BLaER1 (cell line): ENCODE measurements at regions not wholly inside any gene's neighbourhood (a gene's known extent, or its start where the extent isn't known, plus 50 kb on each side); places are given as distances from the start of the nearest gene placed in this dataset.
A peak's percentile ranks its signal among the peaks of the same experiment; 100 is the strongest.

Experiments used
- H3K27ac ChIP-seq: shearing (Covaris generic); formaldehyde crosslinking; 2 replicates; pipeline ENCODE4 v1.8.1; 2022
- H3K27me3 ChIP-seq: shearing (Covaris generic); formaldehyde crosslinking; 2 replicates; pipeline ENCODE4 v1.8.1; 2022
- H3K36me3 ChIP-seq: shearing (Covaris generic); formaldehyde crosslinking; 2 replicates; pipeline ENCODE4 v1.8.1; 2022
- H3K4me1 ChIP-seq: shearing (Covaris generic); formaldehyde crosslinking; 2 replicates; pipeline ENCODE4 v1.8.1; 2022
- H3K4me2 ChIP-seq: shearing (Covaris generic); formaldehyde crosslinking; 2 replicates; pipeline ENCODE4 v1.8.1; 2022
- H3K4me3 ChIP-seq: shearing (Covaris generic); formaldehyde crosslinking; 2 replicates; pipeline ENCODE4 v1.8.1; 2022
- H3K9ac ChIP-seq: shearing (Covaris generic); formaldehyde crosslinking; 2 replicates; pipeline ENCODE4 v1.8.1; 2022
- H3K9me3 ChIP-seq: shearing (Covaris generic); formaldehyde crosslinking; 2 replicates; pipeline ENCODE4 v1.8.1; 2022
- H4K20me1 ChIP-seq: shearing (Covaris generic); formaldehyde crosslinking; 2 replicates; pipeline ENCODE4 v1.8.1; 2022
- Cebpa-rat ChIP-seq: shearing (Covaris generic); IDR thresholded peaks from 2 replicates; pipeline ENCODE4 v1.8.1; 2022

DNA sequence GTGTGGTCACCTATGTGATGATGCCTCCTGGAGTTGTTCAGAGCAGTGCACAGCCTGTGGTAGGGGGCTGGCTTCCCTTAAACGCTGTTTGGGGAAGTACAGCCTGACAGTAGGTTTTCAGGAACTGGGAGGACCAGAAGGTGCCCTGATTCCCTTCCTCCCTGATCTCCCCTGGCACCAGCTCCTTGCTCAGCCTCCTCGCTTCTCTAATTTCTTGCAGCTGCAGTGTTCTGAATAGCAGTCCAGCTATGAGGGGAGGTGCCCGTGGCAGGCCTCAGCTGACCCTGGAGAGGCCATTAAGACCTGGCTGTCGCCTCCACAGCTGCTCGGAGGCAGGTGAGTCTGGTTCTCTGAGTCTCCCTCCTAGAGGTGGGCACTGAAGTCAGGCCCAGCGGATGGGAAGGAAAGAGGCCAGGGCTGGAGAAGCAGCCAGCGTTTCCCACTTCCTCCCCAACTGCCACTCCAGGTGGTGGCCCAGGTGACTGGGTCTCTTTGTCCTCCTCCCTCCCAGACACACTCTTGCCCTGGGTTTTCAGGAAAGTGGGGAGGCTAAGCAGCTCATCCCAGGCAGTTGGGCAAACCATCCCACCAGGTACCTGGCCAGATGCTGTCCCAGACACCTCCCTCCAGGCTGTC lies 52.0 kb upstream of the RPL11 start:
- H3K36me3 ChIP-seq, result no peaks in the 10 kb centered on the region
- peak overlapping the region; percentile 56 for H3K9ac ChIP-seq
- H4K20me1 ChIP-seq, result no peaks in the 10 kb centered on the region
- peaks cover 73% of the 10 kb centered on the region for H3K4me1 ChIP-seq
- H3K4me2 ChIP-seq, result peak overlapping the region; percentile 81
- TF ChIP-seq Cebpa-rat, result no peak
- no peaks in the 10 kb centered on the region for H3K9me3 ChIP-seq
- H3K27me3 ChIP-seq, result no peaks in the 10 kb centered on the region
- no peak overlapping the region; the same call in 1 of the 2 replicates for H3K4me3 ChIP-seq
- peak overlapping the region; percentile 67 for H3K27ac ChIP-seq

DNA sequence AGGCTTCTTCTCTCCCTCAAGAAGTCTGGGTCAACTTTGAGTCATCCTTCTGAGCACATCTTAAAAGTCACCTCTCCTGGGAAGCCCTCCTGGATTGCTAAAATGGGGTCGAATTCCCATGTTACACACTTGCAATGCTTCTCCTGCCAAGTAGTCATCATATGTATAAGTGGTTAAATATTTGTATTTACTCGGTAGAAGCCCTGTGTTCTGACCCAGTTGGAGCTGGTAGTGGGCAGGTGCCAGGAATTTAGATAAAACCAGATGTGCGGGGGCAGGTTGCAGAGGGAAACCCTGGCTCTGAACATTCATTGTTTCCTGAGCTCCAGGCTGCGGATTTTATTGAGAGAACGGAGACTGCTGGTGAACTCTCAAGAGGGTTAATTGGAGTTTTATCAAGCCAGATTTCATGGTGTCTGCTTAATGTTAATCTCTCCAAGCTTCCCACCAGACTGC lies 52.8 kb upstream of the RPL11 start:
- Histone ChIP-seq H3K27ac (peak overlapping the region; percentile 67), H3K4me2 (peak overlapping the region; percentile 81), H4K20me1 (no peaks in the 10 kb centered on the region), H3K4me1 (peaks cover 73% of the 10 kb centered on the region), H3K9ac (peak overlapping the region; percentile 56; the same call in 1 of the 2 replicates), H3K36me3 (no peaks in the 10 kb centered on the region), H3K27me3 (no peaks in the 10 kb centered on the region), H3K9me3 (no peaks in the 10 kb centered on the region), H3K4me3 (no peak overlapping the region)
- TF ChIP-seq Cebpa-rat, result no peak

DNA sequence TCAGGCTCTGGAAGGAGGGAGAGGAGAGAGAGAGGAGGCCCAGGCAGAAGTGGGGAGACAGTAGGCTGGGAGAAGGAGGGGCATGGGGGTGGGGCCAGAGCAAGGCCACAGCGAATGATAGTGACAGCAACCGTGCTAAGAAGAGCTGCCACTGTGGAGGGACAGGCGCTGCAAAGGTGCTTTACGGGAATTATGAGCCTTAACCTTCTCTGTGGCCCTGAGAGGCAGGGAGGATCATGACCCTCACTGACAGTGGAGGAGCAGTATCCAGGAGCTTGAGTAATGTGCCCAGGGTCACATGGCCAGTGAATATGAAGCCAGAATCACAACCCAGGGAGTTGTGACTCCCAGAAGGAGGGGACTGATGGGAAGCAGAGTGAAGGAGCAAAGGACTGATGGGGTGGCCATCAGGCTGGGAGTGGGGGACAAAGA lies 53.4 kb upstream of the RPL11 start:
- Histone ChIP-seq H3K9ac (peak overlapping the region; percentile 56; the same call in 1 of the 2 replicates), H3K4me3 (no peak overlapping the region), H4K20me1 (no peaks in the 10 kb centered on the region), H3K9me3 (no peaks in the 10 kb centered on the region), H3K27me3 (no peaks in the 10 kb centered on the region), H3K4me1 (peaks cover 79% of the 10 kb centered on the region), H3K27ac (peak overlapping the region; percentile 52), H3K36me3 (no peaks in the 10 kb centered on the region), H3K4me2 (peak overlapping the region; percentile 81)
- TF ChIP-seq Cebpa-rat, result no peak

DNA sequence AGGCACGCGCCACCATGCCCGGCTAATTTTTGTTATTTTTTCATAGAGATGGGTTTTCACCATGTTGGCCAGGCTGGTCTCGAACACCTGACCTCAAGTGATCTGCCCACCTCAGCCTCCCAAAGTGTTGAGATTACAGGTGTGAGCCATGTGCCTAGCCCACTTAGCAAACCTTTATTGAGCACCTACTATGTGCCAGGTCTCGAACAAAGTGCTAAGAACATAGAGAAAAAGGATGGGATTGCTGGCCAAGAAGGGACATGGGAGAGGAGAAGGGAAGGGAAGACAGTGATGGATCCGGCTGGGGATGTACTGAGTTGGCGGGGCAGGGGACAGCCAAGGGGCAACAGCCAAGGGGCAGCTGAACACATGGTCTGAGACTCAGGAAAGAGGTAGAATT lies 55.6 kb upstream of the RPL11 start:
- Histone ChIP-seq H3K36me3 (no peaks in the 10 kb centered on the region), H3K27me3 (no peaks in the 10 kb centered on the region), H4K20me1 (no peaks in the 10 kb centered on the region), H3K4me1 (peaks cover 92% of the 10 kb centered on the region), H3K9me3 (no peaks in the 10 kb centered on the region), H3K27ac (0 out of 2 replicates have a peak overlapping the region, but pooled peaks have one; percentile 87), H3K4me2 (peak overlapping the region; percentile 95), H3K4me3 (no peak overlapping the region), H3K9ac (no peak overlapping the region)
- no peak for TF ChIP-seq Cebpa-rat

- Histone ChIP-seq H3K9ac (peak overlapping the region; percentile 74), H3K4me2 (peak overlapping the region; percentile 95), H3K9me3 (no peaks in the 10 kb centered on the region), H4K20me1 (no peaks in the 10 kb centered on the region), H3K27me3 (no peaks in the 10 kb centered on the region), H3K4me3 (peak overlapping the region; percentile 63), H3K36me3 (no peaks in the 10 kb centered on the region), H3K27ac (peak overlapping the region; percentile 87), H3K4me1 (peaks cover 92% of the 10 kb centered on the region)
- TF ChIP-seq Cebpa-rat, result no peak
Measured at GRCh38 chr1:23634840-23635651, 56.6 kb upstream of the RPL11 start.

- peak overlapping the region; percentile 95 for H3K4me2 ChIP-seq
- peak overlapping the region; percentile 63 for H3K4me3 ChIP-seq
- no peaks in the 10 kb centered on the region for H3K27me3 ChIP-seq
- peak overlapping the region; percentile 74 for H3K9ac ChIP-seq
- peaks cover 92% of the 10 kb centered on the region for H3K4me1 ChIP-seq
- no peaks in the 10 kb centered on the region for H4K20me1 ChIP-seq
- H3K9me3 ChIP-seq, result no peaks in the 10 kb centered on the region
- H3K27ac ChIP-seq, result peak overlapping the region; percentile 87
- H3K36me3 ChIP-seq, result no peaks in the 10 kb centered on the region
- no peak for TF ChIP-seq Cebpa-rat
Measured at GRCh38 chr1:23634518-23634839, 57.1 kb upstream of the RPL11 start.

GRCh38 chr1:23632479-23633160 lies 59.0 kb upstream of the RPL11 start:
- Histone ChIP-seq H3K27ac (peak overlapping the region; percentile 87; the same call in 1 of the 2 replicates), H3K9ac (peak overlapping the region; percentile 54; the same call in 1 of the 2 replicates), H3K4me3 (no peak overlapping the region), H3K4me1 (peaks cover 92% of the 10 kb centered on the region), H4K20me1 (no peaks in the 10 kb centered on the region), H3K36me3 (no peaks in the 10 kb centered on the region), H3K27me3 (no peaks in the 10 kb centered on the region), H3K9me3 (no peaks in the 10 kb centered on the region), H3K4me2 (peak overlapping the region; percentile 95)
- no peak for TF ChIP-seq Cebpa-rat

GRCh38 chr1:23629708-23630290 lies 61.8 kb upstream of the RPL11 start:
- no peaks in the 10 kb centered on the region for H4K20me1 ChIP-seq
- TF ChIP-seq Cebpa-rat, result no peak
- H3K27ac ChIP-seq, result peak overlapping the region; percentile 76
- H3K9me3 ChIP-seq, result no peaks in the 10 kb centered on the region
- peaks cover 83% of the 10 kb centered on the region for H3K4me1 ChIP-seq
- no peak overlapping the region for H3K4me3 ChIP-seq
- peak overlapping the region; percentile 76; the same call in 1 of the 2 replicates for H3K4me2 ChIP-seq
- H3K9ac ChIP-seq, result no peak overlapping the region
- H3K36me3 ChIP-seq, result no peaks in the 10 kb centered on the region
- no peaks in the 10 kb centered on the region for H3K27me3 ChIP-seq

DNA sequence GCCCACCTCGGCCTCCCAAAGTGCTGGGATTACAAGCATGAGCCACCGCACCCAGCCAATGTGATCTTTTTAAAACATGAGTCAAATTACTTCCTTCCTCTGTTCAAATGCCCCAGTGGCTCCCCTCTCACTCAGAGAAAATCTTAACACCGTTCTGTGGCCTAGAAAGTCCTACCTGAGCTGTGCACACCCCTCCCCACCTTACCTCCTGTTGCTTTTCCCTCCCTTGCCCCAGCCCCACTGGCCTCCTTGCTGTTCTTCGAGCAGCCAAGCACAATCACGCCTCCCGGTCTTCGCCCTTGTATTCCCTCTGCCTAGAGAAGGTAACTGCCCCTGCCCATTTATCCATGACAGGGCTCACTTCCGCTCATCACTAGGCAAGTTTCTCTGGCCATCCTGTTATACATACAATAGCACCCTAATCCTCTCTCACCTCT lies 62.6 kb upstream of the RPL11 start:
- 0 out of 2 replicates have a peak overlapping the region, but pooled peaks have one; percentile 54 for H3K9ac ChIP-seq
- peak overlapping the region; percentile 76 for H3K27ac ChIP-seq
- TF ChIP-seq Cebpa-rat, result no peak
- no peak overlapping the region for H3K4me3 ChIP-seq
- no peaks in the 10 kb centered on the region for H3K36me3 ChIP-seq
- no peaks in the 10 kb centered on the region for H3K9me3 ChIP-seq
- peaks cover 83% of the 10 kb centered on the region for H3K4me1 ChIP-seq
- no peaks in the 10 kb centered on the region for H4K20me1 ChIP-seq
- peak overlapping the region; percentile 76 for H3K4me2 ChIP-seq
- H3K27me3 ChIP-seq, result no peaks in the 10 kb centered on the region
